ENCODE measurements at regions not wholly inside any gene's neighbourhood (a gene's known extent, or its start where the extent isn't known, plus 50 kb on each side); places are given as distances from the start of the nearest gene placed in this dataset.
A peak's percentile ranks its signal among the peaks of the same experiment; 100 is the strongest.

GRCh38 chr4:157810137-157810774, 362.6 kb downstream of the GASK1B start:
- ChIA-PET CTCF (no interaction called here), POLR2A (ENCODE audit: low non-redundant PET) (no interaction called here)
- H3K27ac ChIP-seq: no peak overlapping the region
- DNase-seq (ENCODE audit: low spot score): no peak
- TF ChIP-seq, protein P1, sequence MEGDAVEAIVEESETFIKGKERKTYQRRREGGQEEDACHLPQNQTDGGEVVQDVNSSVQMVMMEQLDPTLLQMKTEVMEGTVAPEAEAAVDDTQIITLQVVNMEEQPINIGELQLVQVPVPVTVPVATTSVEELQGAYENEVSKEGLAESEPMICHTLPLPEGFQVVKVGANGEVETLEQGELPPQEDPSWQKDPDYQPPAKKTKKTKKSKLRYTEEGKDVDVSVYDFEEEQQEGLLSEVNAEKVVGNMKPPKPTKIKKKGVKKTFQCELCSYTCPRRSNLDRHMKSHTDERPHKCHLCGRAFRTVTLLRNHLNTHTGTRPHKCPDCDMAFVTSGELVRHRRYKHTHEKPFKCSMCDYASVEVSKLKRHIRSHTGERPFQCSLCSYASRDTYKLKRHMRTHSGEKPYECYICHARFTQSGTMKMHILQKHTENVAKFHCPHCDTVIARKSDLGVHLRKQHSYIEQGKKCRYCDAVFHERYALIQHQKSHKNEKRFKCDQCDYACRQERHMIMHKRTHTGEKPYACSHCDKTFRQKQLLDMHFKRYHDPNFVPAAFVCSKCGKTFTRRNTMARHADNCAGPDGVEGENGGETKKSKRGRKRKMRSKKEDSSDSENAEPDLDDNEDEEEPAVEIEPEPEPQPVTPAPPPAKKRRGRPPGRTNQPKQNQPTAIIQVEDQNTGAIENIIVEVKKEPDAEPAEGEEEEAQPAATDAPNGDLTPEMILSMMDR (conservative IDR thresholded peaks at IDR 0.05; ENCODE audit: low read depth): no peak

- POLR2A ChIA-PET (ENCODE audit: low non-redundant PET): no interaction called here
- CTCF ChIA-PET: interaction anchor here (0.6 kb wide), 1 partner anchor 447 kb away, joined by 3 read pairs; no protein-coding TSS in a partner anchor
- DNase-seq (ENCODE audit: low spot score): no peak
- TF ChIP-seq, protein P1 (conservative IDR thresholded peaks at IDR 0.05; ENCODE audit: low read depth): no peak
- no peak overlapping the region for H3K27ac ChIP-seq
Observed at GRCh38 chr4:157808796-157809383, 363.9 kb downstream of the GASK1B start.

DNA sequence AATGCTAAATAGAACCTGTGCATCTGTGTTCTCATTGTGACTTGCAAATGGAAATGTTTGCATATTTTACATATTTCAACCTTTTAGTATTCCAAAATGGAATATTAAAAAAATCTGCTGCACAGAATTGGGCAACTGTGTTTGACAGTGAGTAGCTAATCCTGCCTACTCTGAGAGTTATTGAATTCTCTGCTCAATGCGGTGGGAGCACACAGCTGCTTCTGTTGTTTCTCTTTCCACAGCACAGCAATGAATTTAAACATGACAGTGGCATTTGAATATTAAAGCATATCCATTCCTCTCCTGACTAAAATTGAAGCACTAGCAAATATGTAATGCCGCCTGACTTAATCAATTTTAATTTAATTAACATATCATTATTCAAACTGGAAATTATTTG, 366.6 kb downstream of the GASK1B start:
- H3K27ac ChIP-seq: no peak overlapping the region
- no peak for DNase-seq (ENCODE audit: low spot score)
- TF ChIP-seq, protein P1 (conservative IDR thresholded peaks at IDR 0.05; ENCODE audit: low read depth): no peak
- ChIA-PET POLR2A (ENCODE audit: low non-redundant PET) (no interaction called here), CTCF (interaction anchor here (1.0 kb wide), 1 partner anchor 47 kb away, joined by 3 read pairs; no protein-coding TSS in a partner anchor)

GRCh38 chr4:157804986-157805385, 367.8 kb downstream of the GASK1B start:
- CTCF ChIA-PET: interaction anchor here (1.0 kb wide), 1 partner anchor 48 kb away, joined by 3 read pairs; no protein-coding TSS in a partner anchor
- POLR2A ChIA-PET (ENCODE audit: low non-redundant PET): no interaction called here
- DNase-seq (ENCODE audit: low spot score): no peak
- TF ChIP-seq, protein P1 (conservative IDR thresholded peaks at IDR 0.05; ENCODE audit: low read depth): 0 out of 2 replicates have a peak, but pooled peaks have one; percentile 18
- no peak overlapping the region for H3K27ac ChIP-seq

DNA sequence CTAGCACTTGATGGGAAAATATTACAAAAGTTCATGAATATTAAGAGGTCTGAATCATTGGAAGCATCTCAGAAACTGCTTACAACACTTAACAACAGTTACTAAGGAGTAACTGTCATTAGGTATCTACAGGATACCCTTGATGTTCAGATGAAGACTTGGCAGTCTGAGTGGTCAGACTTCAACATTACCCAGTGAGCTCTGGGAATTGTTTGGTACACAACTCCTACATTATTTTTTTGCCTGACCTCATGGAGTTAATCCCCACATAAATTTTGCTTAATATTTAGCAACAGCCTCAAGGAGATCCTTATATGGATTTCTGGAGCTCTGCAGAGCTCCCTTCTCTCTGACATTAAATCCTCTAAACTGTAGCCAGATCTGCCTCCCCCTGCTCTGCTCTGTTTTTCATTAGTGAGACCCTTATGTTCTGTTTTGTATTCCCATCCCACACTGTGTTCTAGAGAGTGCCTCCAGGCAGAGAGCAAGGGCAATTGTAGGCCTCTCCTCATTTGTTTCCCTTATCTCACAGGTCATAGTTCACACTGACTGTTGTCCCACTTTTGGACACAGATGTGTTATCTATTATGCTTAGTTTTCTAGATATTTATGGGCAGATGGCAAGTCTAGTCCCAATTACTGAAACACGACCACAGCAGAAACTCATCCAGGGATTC, 368.8 kb downstream of the GASK1B start:
- DNase-seq (ENCODE audit: low spot score): no peak
- ChIA-PET CTCF (no interaction called here), POLR2A (ENCODE audit: low non-redundant PET) (no interaction called here)

GRCh38 chr4:157803421-157803820, 369.4 kb downstream of the GASK1B start:
- TF ChIP-seq, protein P1 (conservative IDR thresholded peaks at IDR 0.05; ENCODE audit: low read depth): no peak
- ChIA-PET POLR2A (ENCODE audit: low non-redundant PET) (no interaction called here), CTCF (no interaction called here)
- DNase-seq (ENCODE audit: low spot score): no peak
- H3K27ac ChIP-seq: no peak overlapping the region

More for the DNA sequence above, 368.8 kb downstream of the GASK1B start:
- TF ChIP-seq, protein P1 (conservative IDR thresholded peaks at IDR 0.05; ENCODE audit: low read depth): no peak
- H3K27ac ChIP-seq: no peak overlapping the region

Data from RWPE1 (cell line).